HG03039 (cell line): ENCODE measurements at regions not wholly inside any gene's neighbourhood (a gene's known extent, or its start where the extent isn't known, plus 50 kb on each side); places are given as distances from the start of the nearest gene placed in this dataset.
"Not testable (repeated sequence)": the region's sequence is repeated elsewhere in the genome, so short reads cannot be mapped to it uniquely, and the experiment has no call there.

Experiments used
- ATAC-seq: cut with Tn5 transposase; IDR thresholded peaks from one replicate; pipeline ENCODE4 v1.9.1; 2021; ENCODE audit warnings: mild to moderate bottlenecking, moderate library complexity; ENCODE audit not compliant: unreplicated experiment

- ATAC-seq: no peak
Measured at GRCh38 chr4:79223993-79224776, 101.7 kb downstream of the NAA11 start.

GRCh38 chr4:79217025-79217424, 108.8 kb downstream of the NAA11 start:
- no peak for ATAC-seq

- ATAC-seq: no peak
Measured at GRCh38 chr4:79213702-79214101, 112.2 kb downstream of the NAA11 start.

- ATAC-seq: no peak
Measured at GRCh38 chr4:79213010-79213409, 112.9 kb downstream of the NAA11 start.

- no peak for ATAC-seq
Measured at GRCh38 chr4:79212311-79212710, 113.5 kb downstream of the NAA11 start.

GRCh38 chr4:79211490-79211889, 114.4 kb downstream of the NAA11 start:
- no peak for ATAC-seq

- no peak for ATAC-seq
Measured at GRCh38 chr4:79210636-79211049, 115.2 kb downstream of the NAA11 start.

- no peak for ATAC-seq
Measured at GRCh38 chr4:79209822-79210635, 115.8 kb downstream of the NAA11 start.

GRCh38 chr4:79209081-79209480, 116.8 kb downstream of the NAA11 start:
- ATAC-seq: no peak

GRCh38 chr4:79207281-79207680, 118.6 kb downstream of the NAA11 start:
- no peak for ATAC-seq

GRCh38 chr4:79206660-79207059, 119.2 kb downstream of the NAA11 start:
- ATAC-seq: no peak

GRCh38 chr4:79205121-79205520, 120.7 kb downstream of the NAA11 start:
- no peak for ATAC-seq

GRCh38 chr4:79201971-79202370, 123.9 kb downstream of the NAA11 start:
- no peak for ATAC-seq

- no peak for ATAC-seq
Measured at GRCh38 chr4:79199743-79200142, 126.1 kb downstream of the NAA11 start.

GRCh38 chr4:79198951-79199587, 126.8 kb downstream of the NAA11 start:
- ATAC-seq: no peak

- no peak for ATAC-seq
Measured at GRCh38 chr4:79197275-79198009, 128.4 kb downstream of the NAA11 start.

- not testable (repeated sequence) for ATAC-seq
Measured at GRCh38 chr4:79191292-79191691, 134.6 kb downstream of the NAA11 start.

- ATAC-seq: no peak
Measured at GRCh38 chr4:79185526-79186045, 140.3 kb downstream of the NAA11 start.

- no peak for ATAC-seq
Measured at GRCh38 chr4:79184476-79184875, 141.4 kb downstream of the NAA11 start.

- ATAC-seq: peak; percentile 62
Measured at GRCh38 chr4:79182209-79182608, 143.7 kb downstream of the NAA11 start.

- no peak for ATAC-seq
Measured at GRCh38 chr4:79181190-79181589, 144.7 kb downstream of the NAA11 start.
